ENCODE measurements at regions not wholly inside any gene's neighbourhood (a gene's known extent, or its start where the extent isn't known, plus 50 kb on each side); places are given as distances from the start of the nearest gene placed in this dataset.
"Not testable (repeated sequence)": the region's sequence is repeated elsewhere in the genome, so short reads cannot be mapped to it uniquely, and the experiment has no call there.

- no peak for DNase-seq
- H3K36me3 Mint-ChIP-seq, result no peaks in the 10 kb centered on the region
- H3K36me3 ChIP-seq (ENCODE audit: control insufficient read depth, insufficient read depth, low read length), result no peaks in the 10 kb centered on the region
- H3K4me3 ChIP-seq (ENCODE audit: low read depth, low read length), result no peak overlapping the region
- no peak overlapping the region for H3K4me3 Mint-ChIP-seq
- no peaks in the 10 kb centered on the region for H3K4me1 ChIP-seq (ENCODE audit: control insufficient read depth, insufficient read depth, low read length, poor library complexity, severe bottlenecking)
- H3K27me3 ChIP-seq (ENCODE audit: control insufficient read depth, insufficient read depth, low read length), result no peaks in the 10 kb centered on the region
- no peak overlapping the region for H3K27ac ChIP-seq (ENCODE audit: insufficient read depth, low read length, poor library complexity, severe bottlenecking)
- no peaks in the 10 kb centered on the region for H3K9me3 ChIP-seq (ENCODE audit: control insufficient read depth in 2 of 2, low read length in 2 of 2)
- H3K4me1 Mint-ChIP-seq, result no peaks in the 10 kb centered on the region
- peaks cover 6% of the 10 kb centered on the region for H3K27me3 Mint-ChIP-seq
- ATAC-seq (ENCODE audit: low read depth in 2 of 2), result no peak
- H3K9me3 Mint-ChIP-seq, result peaks cover 0 to 4% (median 0%) of the 10 kb centered on the region in 7 donors
- no peak overlapping the region for H3K27ac Mint-ChIP-seq
These were observed 774.9 kb downstream of the RNF144A start for GRCh38 chr2:7691961-7692656.

- no peaks in the 10 kb centered on the region for H3K36me3 Mint-ChIP-seq
- H3K27ac Mint-ChIP-seq, result no peak overlapping the region
These were observed 775.5 kb downstream of the RNF144A start for GRCh38 chr2:7692657-7693161.

GRCh38 chr2:7693246-7694075 lies 776.2 kb downstream of the RNF144A start:
- Histone ChIP-seq H3K9me3 (ENCODE audit: control insufficient read depth in 2 of 2, low read length in 2 of 2) (no peaks in the 10 kb centered on the region), H3K36me3 (ENCODE audit: control insufficient read depth, insufficient read depth, low read length) (no peaks in the 10 kb centered on the region), H3K27ac (ENCODE audit: insufficient read depth, low read length, poor library complexity, severe bottlenecking) (no peak overlapping the region), H3K4me1 (ENCODE audit: control insufficient read depth, insufficient read depth, low read length, poor library complexity, severe bottlenecking) (no peaks in the 10 kb centered on the region), H3K27me3 (ENCODE audit: control insufficient read depth, insufficient read depth, low read length) (no peaks in the 10 kb centered on the region), H3K4me3 (ENCODE audit: low read depth, low read length) (no peak overlapping the region)
- Mint-ChIP-seq H3K9me3 (peaks cover 0 to 4% (median 0%) of the 10 kb centered on the region in 7 donors), H3K27ac (peak overlapping the region in 1 of 3 donors; percentile 27), H3K36me3 (no peaks in the 10 kb centered on the region), H3K27me3 (peaks cover 6% of the 10 kb centered on the region), H3K4me3 (no peak overlapping the region), H3K4me1 (no peaks in the 10 kb centered on the region)
- ATAC-seq (ENCODE audit: low read depth in 2 of 2), result no peak
- DNase-seq, result no peak

More at GRCh38 chr2:7692657-7693161, 775.5 kb downstream of the RNF144A start:
- peaks cover 0 to 4% (median 0%) of the 10 kb centered on the region in 7 donors for H3K9me3 Mint-ChIP-seq
- no peak for ATAC-seq (ENCODE audit: low read depth in 2 of 2)
- Histone ChIP-seq H3K4me3 (ENCODE audit: low read depth, low read length) (no peak overlapping the region), H3K9me3 (ENCODE audit: control insufficient read depth in 2 of 2, low read length in 2 of 2) (no peaks in the 10 kb centered on the region), H3K4me1 (ENCODE audit: control insufficient read depth, insufficient read depth, low read length, poor library complexity, severe bottlenecking) (no peaks in the 10 kb centered on the region), H3K27ac (ENCODE audit: insufficient read depth, low read length, poor library complexity, severe bottlenecking) (no peak overlapping the region), H3K27me3 (ENCODE audit: control insufficient read depth, insufficient read depth, low read length) (no peaks in the 10 kb centered on the region), H3K36me3 (ENCODE audit: control insufficient read depth, insufficient read depth, low read length) (no peaks in the 10 kb centered on the region)
- H3K4me1 Mint-ChIP-seq, result no peaks in the 10 kb centered on the region
- no peak overlapping the region for H3K4me3 Mint-ChIP-seq
- DNase-seq, result no peak
- peaks cover 6% of the 10 kb centered on the region for H3K27me3 Mint-ChIP-seq

- ATAC-seq (ENCODE audit: low read depth in 2 of 2) (no peak), DNase-seq (peak in 1 of 3 donors; percentile 7)
- no peak overlapping the region for H3K27ac Mint-ChIP-seq
- H3K4me1 Mint-ChIP-seq, result no peaks in the 10 kb centered on the region
- H3K9me3 Mint-ChIP-seq, result peaks cover 0 to 4% (median 0%) of the 10 kb centered on the region in 7 donors
- peaks cover 6% of the 10 kb centered on the region for H3K27me3 Mint-ChIP-seq
- Histone ChIP-seq H3K27me3 (ENCODE audit: control insufficient read depth, insufficient read depth, low read length) (no peaks in the 10 kb centered on the region), H3K27ac (ENCODE audit: insufficient read depth, low read length, poor library complexity, severe bottlenecking) (no peak overlapping the region), H3K4me1 (ENCODE audit: control insufficient read depth, insufficient read depth, low read length, poor library complexity, severe bottlenecking) (no peaks in the 10 kb centered on the region), H3K9me3 (ENCODE audit: control insufficient read depth in 2 of 2, low read length in 2 of 2) (no peaks in the 10 kb centered on the region), H3K4me3 (ENCODE audit: low read depth, low read length) (no peak overlapping the region), H3K36me3 (ENCODE audit: control insufficient read depth, insufficient read depth, low read length) (no peaks in the 10 kb centered on the region)
- H3K4me3 Mint-ChIP-seq, result peak overlapping the region in 1 of 4 donors; percentile 83
- no peaks in the 10 kb centered on the region for H3K36me3 Mint-ChIP-seq
These were observed 777.1 kb downstream of the RNF144A start for GRCh38 chr2:7694076-7694985.

GRCh38 chr2:7696556-7696955 lies 779.3 kb downstream of the RNF144A start:
- peaks cover 10% of the 10 kb centered on the region for H3K27me3 Mint-ChIP-seq

GRCh38 chr2:7697052-7697451 lies 779.8 kb downstream of the RNF144A start:
- DNase-seq (no peak), ATAC-seq (ENCODE audit: low read depth in 2 of 2) (no peak)
- Mint-ChIP-seq H3K36me3 (no peaks in the 10 kb centered on the region), H3K27ac (no peak overlapping the region), H3K27me3 (peaks cover 10% of the 10 kb centered on the region), H3K4me3 (no peak overlapping the region), H3K9me3 (peaks cover 0 to 3% (median 0%) of the 10 kb centered on the region in 7 donors), H3K4me1 (no peaks in the 10 kb centered on the region)
- Histone ChIP-seq H3K4me1 (ENCODE audit: control insufficient read depth, insufficient read depth, low read length, poor library complexity, severe bottlenecking) (no peaks in the 10 kb centered on the region), H3K36me3 (ENCODE audit: control insufficient read depth, insufficient read depth, low read length) (no peaks in the 10 kb centered on the region), H3K27ac (ENCODE audit: insufficient read depth, low read length, poor library complexity, severe bottlenecking) (no peak overlapping the region), H3K9me3 (ENCODE audit: control insufficient read depth in 2 of 2, low read length in 2 of 2) (no peaks in the 10 kb centered on the region), H3K4me3 (ENCODE audit: low read depth, low read length) (no peak overlapping the region), H3K27me3 (ENCODE audit: control insufficient read depth, insufficient read depth, low read length) (no peaks in the 10 kb centered on the region)

More at GRCh38 chr2:7696556-7696955, 779.3 kb downstream of the RNF144A start:
- ATAC-seq (ENCODE audit: low read depth in 2 of 2); DNase-seq; H3K4me3 Mint-ChIP-seq; H3K36me3 ChIP-seq (ENCODE audit: control insufficient read depth, insufficient read depth, low read length); H3K9me3 ChIP-seq (ENCODE audit: control insufficient read depth in 2 of 2, low read length in 2 of 2); H3K9me3 Mint-ChIP-seq; H3K27ac Mint-ChIP-seq; H3K27ac ChIP-seq (ENCODE audit: insufficient read depth, low read length, poor library complexity, severe bottlenecking); H3K4me3 ChIP-seq (ENCODE audit: low read depth, low read length); H3K4me1 ChIP-seq (ENCODE audit: control insufficient read depth, insufficient read depth, low read length, poor library complexity, severe bottlenecking); H3K36me3 Mint-ChIP-seq; H3K27me3 ChIP-seq (ENCODE audit: control insufficient read depth, insufficient read depth, low read length); H3K4me1 Mint-ChIP-seq: not testable (repeated sequence)

GRCh38 chr2:7701791-7702190 lies 784.6 kb downstream of the RNF144A start:
- H3K27me3 ChIP-seq (ENCODE audit: control insufficient read depth, insufficient read depth, low read length), result no peaks in the 10 kb centered on the region
- Mint-ChIP-seq H3K27me3 (peaks cover 4% of the 10 kb centered on the region), H3K27ac (no peak overlapping the region), H3K4me1 (no peaks in the 10 kb centered on the region), H3K9me3 (peaks cover 0 to 3% (median 1%) of the 10 kb centered on the region in 7 donors), H3K4me3 (no peak overlapping the region), H3K36me3 (no peaks in the 10 kb centered on the region)
- no peaks in the 10 kb centered on the region for H3K9me3 ChIP-seq (ENCODE audit: control insufficient read depth in 2 of 2, low read length in 2 of 2)
- H3K4me1 ChIP-seq (ENCODE audit: control insufficient read depth, insufficient read depth, low read length, poor library complexity, severe bottlenecking), result no peaks in the 10 kb centered on the region
- DNase-seq (no peak), ATAC-seq (ENCODE audit: low read depth in 2 of 2) (no peak)
- H3K36me3 ChIP-seq (ENCODE audit: control insufficient read depth, insufficient read depth, low read length), result no peaks in the 10 kb centered on the region
- no peak overlapping the region for H3K4me3 ChIP-seq (ENCODE audit: low read depth, low read length)
- no peak overlapping the region for H3K27ac ChIP-seq (ENCODE audit: insufficient read depth, low read length, poor library complexity, severe bottlenecking)
